ENCODE measurements at regions not wholly inside any gene's neighbourhood (a gene's known extent, or its start where the extent isn't known, plus 50 kb on each side); places are given as distances from the start of the nearest gene placed in this dataset.

GRCh38 chr4:127416115-127416514 is 216.6 kb upstream of the INTU start:
- TF ChIP-seq CTCF (IDR thresholded peaks at IDR 0.05) (no peak), POLR2AphosphoS5 (IDR thresholded peaks at IDR 0.05) (no peak), EP300 (IDR thresholded peaks at IDR 0.05) (no peak)

All from suprapubic skin (tissue), 4 donors.